Dermis microvascular lymphatic vessel endothelial cell (primary cell): ENCODE measurements at regions not wholly inside any gene's neighbourhood (a gene's known extent, or its start where the extent isn't known, plus 50 kb on each side); places are given as distances from the start of the nearest gene placed in this dataset.

Experiments
- DNase-seq, 2 donors: peaks; one replicate each; pipeline versions ENCODE4 v3.0.0 to v3.0.0-alpha.2; 2010; ENCODE audit warnings: low read depth in 2 of 2

DNA sequence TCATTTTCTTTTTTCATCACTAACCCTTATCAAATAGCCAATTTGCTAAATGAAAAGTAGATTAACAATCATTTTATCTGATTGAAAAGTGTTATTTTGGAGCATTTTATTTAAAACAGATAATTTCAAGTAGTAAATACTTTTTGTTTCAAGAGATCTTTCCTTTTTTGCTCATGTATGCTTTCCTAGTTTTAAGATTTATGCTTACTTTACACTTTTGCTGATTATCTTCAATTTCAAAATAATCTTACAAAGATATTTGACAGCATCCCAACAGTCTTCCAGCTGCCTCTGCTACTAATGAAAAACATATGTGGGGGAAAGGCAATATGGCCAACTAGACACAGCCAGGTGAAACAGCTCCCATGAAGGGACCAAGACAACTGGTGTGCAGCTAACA is 1027.3 kb upstream of the CDH9 start:
- no peak for DNase-seq

DNA sequence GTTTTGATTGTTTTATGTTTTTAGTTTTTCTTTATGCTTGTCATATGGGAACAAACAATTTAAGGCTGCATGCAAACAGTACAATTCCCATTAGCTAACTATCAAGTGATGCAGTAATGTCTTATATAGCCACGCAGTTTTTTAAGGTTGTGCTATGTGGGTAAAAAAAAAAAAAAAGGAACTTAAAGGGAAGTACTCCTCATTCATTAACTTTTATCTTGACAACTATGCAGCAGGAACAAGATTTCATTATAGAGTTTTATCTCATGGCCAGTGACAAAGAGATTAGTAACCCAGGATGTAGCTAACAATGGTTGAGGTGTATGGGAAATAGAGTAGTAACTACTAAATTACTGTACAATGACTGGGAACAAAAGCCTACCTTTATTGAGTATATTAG is 1008.2 kb upstream of the CDH9 start:
- DNase-seq: no peak

DNA sequence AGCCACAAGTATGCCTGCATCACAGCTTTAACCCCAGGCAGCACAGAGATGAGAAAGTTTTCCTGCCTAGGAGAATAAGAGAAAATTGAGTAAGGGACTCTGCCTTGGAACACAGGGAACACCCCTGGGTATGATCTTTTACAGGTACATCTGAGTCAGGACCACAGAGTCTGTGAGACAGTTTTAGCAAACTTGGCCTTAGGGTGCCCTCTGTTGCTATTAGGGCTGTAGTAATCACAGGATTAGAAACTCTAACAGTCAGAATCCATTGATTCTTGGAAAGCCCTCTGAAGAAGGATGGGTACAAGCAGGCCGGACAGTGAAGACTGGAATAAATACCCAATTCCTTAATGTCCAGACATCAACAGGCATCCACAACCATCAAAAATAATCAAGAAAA is 989.5 kb upstream of the CDH9 start:
- DNase-seq: no peak

DNA sequence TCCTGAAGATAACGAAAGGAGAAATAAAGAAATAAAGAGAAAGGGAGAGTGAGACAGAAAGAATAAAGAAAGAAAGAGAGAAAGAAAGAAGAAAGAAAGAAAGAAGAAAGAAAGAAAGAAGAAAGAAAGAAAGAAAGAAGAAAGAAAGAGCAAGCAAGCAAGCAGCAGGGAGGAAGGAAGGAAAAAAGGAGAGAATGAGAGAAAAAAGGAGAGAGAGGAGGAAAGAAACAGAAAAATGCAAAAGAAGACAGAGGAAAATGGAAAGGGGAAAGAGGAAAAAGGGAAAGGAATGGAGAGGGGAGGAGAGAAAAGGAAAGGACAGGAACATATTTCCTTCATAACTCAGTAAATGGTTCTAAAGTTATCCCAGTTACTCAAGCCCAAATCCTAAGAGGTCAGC is 978.8 kb upstream of the CDH9 start:
- no peak for DNase-seq

DNA sequence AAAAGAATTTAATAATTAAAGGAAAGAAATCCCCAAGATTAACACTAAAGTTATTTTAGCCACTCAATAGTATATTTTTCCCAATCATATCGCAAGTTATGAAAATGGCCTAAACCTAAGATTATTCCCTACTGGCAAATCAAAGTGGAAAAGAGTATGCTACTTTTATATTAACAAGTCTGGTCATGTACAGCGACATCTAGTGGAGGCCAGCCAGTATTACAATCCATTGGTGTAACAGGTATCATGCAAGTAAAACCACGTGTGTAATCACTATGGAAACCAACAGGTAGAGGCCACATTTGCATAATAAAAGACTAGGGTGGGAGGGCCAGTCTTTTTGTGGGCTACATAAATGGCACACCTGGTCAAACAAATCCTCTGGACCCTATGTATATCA is 976.4 kb upstream of the CDH9 start:
- DNase-seq: no peak

DNA sequence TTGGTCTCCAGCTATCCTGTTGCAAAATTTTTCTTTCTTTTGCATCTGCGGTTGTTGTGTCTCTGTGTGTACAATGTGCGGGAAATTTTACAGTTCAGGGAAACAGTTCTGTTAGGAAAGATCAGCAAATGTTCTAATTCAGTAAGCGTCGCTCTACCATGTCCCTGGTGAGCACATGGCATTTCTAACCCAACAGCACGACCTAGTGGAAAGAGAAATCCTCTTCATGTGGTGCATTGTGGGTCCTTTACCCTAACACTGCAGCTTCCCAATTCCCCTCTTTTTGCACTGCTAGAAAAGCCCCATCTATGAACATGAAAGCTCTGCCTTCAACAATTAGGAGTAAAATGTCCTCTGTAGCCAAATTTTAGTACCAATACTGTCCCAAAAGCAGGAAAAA is 974.2 kb upstream of the CDH9 start:
- no peak for DNase-seq

DNA sequence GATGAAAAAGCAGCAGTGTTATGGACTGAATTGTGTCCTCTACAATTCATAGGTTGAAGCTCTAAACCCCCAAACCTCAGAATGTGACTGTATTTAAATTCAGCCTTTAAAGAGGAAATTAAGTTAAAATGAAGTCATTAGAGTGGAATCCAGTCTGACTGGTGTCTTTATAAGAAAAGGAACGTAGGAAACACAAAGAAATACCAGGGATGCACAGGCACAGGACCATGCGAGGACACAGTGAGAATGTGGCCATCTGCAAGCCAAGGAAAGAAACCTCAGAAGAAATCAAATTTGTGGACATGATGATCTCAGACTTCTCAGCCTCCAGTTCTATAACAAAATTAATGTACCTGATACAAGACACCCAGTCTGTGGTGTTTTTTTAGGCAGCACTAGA is 971.2 kb upstream of the CDH9 start:
- DNase-seq: no peak

DNA sequence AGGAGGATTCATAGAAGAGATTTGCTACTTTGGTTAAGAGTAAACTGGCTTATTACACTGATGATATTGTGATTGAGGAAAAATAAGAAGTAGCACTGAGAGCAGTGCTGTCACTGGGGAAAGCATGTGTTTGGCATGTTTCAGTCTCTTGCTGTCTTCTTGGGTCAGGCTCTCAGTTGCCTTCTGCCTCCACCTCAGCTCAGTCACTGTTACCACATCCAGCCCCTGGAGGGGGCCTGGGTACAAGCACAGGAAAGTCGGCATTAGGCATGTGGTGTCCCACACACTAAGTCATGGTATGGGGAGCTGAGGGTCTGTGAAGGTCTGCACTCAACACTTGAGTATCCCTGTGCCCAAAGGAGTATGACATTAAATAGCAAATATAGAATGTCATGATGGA is 958.3 kb upstream of the CDH9 start:
- no peak for DNase-seq

DNA sequence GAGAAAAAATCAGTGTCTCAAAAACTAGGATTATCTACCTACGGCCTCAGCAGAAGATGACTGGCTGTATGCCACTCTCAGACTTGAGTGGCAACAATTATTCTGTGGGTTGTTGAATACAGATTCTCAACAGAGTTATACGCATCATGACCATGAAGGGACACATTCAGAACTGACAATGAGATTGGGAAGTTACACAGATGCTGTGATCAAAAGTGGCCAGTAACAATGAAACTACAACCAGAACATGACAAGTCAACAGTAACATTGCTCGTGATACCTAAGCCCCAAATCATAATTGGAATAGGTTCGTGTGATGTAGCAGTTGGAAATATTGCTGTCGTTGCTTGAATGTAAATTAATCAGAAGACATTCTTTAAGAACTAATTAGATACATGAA is 957.5 kb upstream of the CDH9 start:
- DNase-seq: no peak

DNA sequence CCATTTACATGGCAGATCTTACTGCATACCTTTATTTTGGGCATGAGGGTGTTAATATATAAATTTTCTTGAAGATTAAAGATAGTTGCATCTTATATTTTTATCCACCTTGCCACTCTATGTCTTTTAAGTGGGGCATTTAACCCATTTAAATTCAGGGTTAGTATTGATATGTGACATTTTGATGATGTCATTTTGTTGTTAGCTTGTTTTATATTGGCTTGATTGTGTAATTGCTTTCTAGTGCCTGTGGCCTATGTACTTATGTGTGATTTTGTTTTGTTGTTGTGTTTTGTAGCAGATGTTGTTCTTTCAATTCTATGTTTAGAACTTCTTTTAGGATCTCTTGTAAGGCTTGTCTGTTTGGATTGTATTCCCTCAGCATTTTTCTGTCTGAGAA is 939.9 kb upstream of the CDH9 start:
- no peak for DNase-seq

DNA sequence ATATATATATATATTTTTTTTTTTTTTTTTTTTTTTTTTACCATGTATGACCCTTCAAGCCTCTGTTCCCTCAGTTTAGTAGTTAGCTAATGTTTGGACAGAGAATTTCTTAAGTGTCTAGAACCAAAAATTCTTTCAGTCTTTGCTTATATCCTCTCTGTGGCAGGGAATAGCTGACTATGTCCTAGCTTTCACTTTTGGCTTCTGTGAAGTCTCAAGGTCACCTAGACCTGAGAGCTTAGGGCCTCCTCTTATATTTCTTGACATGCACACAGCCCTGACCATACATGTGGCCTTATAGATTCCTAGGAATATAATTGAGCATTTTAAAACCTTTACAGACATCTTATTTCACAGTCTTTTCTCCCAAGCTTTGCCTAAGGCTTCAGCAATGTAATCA is 930.8 kb upstream of the CDH9 start:
- DNase-seq: no peak

DNA sequence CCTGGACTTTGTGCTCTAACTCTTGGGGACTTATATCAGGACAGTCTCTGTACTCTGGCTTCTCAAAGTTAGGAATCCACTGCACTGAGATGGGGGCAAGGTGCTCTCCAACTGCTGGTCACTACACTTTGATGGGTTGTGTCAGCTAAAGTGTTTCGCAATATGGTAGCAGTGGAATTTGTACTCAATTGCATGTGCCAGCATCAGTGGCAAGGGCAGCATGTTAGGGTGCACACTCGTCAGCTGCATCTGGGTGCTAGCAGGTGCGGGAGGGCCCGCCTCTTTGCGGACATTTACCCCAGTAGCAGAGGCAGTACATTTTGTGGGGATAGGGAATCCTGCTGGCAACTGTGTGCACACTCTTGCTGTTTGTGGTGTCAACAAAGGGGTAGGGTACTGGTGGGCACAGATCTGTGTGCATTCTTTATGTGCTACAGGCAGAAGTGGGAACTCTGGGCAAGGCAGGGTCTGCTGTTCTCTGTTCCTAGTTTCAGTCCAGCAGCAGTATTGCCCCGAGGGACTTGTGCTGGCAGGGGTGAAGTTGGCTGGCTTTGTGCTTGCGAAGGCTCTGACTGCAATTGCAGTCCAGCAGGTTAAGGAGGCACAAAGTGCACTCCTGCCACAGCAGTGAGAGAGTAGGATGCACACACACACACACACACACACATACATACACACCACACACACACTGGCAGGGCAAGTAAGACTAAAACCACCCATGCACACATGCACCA is 924.8 kb upstream of the CDH9 start:
- no peak for DNase-seq

DNA sequence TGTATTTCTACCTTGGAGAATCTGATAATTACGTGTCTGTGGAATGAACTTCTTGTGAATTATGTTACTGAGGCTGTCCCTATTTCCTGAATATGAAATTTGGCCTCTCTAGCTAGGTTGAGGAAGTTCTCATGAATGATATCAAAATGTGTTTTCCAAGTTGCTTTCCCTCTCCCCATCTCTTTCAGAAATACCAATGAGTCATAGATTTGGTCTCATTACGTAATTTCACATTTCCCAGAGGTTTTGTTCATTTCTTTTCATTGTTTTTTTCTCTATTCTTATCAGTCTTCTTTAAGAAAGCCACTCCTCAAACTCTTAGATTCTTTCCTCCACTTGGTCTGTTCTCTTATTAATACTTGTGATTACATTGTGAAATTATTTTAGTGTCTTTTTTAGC is 923.8 kb upstream of the CDH9 start:
- DNase-seq: no peak

DNA sequence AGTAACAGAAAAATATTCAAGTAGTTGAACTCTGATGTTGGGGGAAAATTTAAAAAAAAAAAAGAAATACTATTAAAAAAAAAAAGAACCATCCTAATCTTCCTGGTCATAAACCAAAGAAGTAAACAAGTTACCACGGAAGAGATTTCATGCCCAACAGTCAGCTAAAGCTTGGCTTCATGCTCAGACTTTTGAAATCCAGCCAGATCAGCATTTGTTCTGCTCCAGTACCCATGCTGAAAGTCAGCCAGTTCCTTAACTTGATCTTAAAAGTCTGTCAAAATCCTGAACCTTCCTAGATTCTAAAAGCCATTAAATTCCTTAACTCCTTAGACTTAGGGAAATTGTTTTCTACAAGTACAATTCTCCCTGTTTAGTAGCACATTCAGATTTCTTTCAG is 908.7 kb upstream of the CDH9 start:
- no peak for DNase-seq

DNA sequence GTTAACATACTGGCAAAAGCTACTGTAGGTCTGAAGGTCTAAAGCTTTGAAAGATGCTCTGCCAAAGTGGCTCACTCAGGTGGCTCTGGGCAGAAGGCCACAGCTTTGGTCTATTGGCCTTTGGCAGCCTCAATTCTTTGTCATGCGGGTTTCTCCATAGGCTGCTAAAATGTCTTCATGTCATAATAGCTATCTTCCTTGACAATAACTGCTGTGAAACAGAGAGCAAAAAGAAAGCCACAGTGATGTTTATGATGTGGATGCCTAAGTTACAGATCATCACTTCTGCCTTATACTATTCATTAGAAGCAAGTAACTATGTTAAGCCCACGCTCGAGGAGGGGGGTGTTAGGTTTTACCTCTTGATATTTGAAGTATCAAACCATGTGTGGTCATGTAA is 906.1 kb upstream of the CDH9 start:
- DNase-seq: no peak

DNA sequence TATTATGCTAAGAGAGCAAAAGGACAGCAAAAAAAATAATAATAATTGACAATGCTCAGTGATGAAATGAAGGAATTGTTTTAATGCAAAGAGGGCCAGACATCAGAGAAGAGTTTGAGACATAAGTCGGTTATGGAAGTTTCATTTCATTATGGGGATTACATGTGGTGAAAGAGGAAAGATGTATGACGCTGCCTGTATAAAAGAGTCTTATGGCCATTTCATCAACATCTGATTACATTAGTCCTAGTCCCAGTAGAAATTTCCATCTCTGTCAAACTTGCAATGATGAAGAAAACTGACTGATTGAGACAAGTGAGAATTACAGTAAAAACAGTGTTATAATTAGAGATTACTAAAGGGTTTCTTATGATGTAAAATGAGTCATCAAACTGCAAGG is 900.6 kb upstream of the CDH9 start:
- DNase-seq: no peak

DNA sequence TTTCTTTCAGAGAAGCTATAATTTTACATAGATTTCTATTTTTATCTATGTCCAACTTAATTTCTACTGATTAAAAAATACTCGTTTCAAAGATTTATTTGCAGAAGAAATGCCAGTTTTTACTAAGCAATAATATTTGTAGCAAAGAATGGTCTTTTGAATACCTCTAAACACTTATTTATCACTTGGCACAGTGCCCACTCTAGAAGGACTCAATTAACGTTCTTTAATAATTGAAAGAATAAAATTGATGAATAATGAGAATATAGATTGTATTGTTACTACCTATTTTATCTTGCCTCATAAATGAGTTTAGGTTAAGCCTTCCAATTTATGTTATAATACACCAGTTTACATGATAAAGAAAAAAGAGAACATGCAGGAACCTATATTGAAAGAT is 889.7 kb upstream of the CDH9 start:
- no peak for DNase-seq

DNA sequence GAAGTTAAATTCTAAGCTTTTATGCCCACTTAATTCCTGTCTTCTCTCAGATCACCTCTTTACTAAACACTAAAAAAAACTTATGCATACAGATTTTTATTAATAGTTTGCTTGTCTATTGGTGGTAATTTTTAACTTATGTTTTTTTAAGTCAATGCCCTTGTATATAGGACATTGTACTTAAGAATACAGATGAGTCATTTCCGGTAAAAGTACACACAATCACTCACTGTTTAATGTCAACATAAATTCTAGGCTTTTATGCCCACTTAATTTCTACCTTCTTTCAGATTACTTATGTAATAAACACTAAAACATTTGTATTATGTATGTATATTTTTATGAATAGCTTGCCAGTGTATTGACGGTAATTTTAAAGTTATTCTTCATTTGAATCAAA is 872.8 kb upstream of the CDH9 start:
- DNase-seq: no peak

DNA sequence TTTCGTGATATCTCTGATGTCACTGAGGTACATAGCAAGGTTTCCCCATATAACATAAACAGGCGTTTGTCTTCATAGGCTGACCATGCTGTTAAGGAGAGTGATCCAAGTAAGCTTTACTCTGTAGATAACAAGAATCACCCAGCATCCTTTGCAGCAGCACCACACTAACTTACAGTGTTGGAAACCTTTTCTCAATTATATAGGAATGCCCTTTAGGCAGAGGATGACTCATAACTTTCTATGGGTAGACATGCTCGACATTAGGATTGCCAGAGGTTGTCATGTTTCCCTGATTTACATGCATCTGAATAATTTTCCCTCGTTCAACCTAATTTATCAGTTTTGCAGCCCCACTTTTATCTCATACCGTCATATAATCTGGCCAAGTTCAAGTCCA is 870.0 kb upstream of the CDH9 start:
- no peak for DNase-seq

DNA sequence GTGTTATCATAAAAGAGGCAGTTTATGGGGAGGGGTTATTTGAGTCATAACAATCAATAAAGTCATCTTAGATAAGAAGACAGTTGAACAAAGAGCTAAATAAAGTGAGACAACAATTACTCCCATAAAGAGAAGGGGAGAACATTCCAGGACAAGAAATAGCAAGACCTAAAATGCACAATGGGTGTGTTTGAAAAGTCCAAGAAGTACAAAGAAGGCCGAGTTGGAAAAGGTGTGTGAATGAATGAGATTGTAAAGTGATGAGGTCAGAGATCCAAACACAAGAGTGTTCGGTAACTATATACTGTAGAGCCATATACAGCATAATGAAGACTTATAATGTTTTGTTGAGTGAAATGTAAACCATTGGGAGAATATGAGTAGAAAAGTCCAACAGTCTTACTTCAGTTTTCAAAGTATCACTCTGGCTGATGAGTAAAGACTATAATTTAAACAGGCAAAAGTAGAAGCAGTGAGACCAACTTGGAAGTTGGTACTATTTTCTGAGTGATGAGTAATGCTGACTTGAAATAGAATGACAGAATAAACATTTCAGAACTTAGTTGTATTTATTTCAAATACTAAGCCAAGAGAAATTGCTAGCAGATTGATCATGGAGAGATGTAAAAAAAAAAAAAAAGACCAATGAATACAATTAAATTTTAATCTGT is 868.7 kb upstream of the CDH9 start:
- no peak for DNase-seq

DNA sequence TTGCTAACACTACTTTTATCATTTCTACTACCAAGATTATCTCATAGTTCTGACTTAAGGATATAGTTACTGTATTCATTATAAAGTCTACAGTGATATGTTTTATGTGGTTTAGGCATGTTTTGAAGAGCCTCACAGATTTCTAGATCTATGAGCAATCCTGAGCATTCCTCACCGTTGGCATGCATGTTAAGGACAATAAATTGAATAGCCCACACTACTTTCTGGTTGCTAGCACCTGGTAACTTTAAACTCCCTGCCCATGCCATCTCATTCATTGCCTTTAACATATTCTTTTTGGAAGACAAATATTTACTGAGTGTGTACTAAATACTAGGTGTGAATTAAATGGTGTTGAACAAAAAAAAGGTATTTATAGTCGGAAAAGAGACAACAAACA is 868.1 kb upstream of the CDH9 start:
- no peak for DNase-seq

DNA sequence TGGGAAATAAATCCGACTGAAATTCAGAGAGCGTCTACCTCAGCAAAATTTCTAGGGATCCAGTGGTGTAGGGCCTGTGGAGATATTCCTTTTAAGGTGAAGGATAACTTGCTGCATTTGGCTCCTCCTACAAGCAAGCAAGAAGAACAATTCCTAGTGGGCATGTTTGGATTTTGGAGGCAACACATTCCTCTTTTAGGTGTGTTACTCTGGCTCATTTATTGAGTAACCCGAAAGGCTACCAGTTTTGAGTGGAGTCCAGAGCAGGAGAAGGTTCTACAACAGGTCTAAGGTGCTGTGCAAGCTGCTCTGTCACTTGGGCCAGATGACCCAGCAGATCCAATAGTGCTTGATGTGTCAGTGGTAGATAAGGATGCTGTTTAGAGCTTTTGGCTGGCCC is 862.4 kb upstream of the CDH9 start:
- DNase-seq: no peak

DNA sequence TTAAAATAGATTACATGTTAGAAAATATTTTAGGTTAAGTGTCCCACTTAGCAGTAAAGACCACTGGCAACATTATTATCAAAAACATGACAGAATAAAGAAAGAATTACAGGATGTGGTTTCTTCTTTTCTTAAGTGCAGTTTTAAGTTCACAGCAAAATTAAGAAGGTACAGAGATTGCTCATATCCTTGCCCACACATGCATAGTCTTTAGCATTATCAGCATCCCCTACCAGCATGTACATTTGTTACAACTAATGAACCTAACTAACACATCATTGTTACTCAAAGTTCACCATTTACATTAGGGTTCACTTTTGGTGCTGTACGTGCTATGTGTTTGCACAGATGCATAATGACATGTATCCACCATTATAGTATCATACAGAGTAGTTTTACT is 837.7 kb upstream of the CDH9 start:
- no peak for DNase-seq

DNA sequence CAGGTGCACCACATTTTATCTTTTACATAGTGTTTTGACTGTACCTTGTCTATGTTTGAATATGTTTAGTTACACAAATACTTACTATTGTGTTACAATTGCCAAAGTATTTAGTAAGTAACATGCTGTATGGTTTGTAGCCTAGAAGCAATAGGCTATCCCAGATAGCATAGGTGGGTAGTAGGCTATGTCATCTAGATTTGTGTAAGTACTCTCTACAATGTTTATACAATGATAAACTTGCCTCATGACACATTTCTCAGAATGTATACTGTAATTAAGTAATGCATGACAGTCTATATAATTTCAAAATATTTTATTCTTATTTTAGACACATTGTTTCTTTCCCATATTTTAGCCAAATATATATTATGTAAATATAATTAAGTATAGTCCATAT is 836.8 kb upstream of the CDH9 start:
- DNase-seq: no peak
